ENCODE measurements at regions not wholly inside any gene's neighbourhood (a gene's known extent, or its start where the extent isn't known, plus 50 kb on each side); places are given as distances from the start of the nearest gene placed in this dataset.

DNA sequence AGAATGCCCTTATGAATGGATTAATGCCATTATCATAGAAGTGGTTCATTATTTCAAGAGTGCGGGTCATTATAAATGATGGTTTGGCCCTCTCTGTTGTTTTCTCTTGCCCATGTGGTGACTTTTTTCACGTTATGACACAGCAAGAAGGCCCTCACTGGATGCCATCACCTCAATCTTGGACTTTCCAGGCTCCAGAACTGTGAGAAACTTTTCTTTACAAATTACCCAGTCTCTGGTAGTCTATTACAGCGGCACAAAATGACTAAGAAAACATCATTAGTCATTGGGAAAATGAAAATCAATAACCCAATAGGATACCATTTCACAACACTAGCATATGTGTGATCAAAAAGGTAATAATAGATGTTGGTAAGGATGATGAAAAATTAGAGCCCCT lies 119.0 kb upstream of the LPP start:
- no peak overlapping the region for H3T11ph ChIP-seq (ENCODE audit: low read length)
- no peak overlapping the region for H3K4me2 ChIP-seq (ENCODE audit: insufficient read depth, insufficient read length, low read length)
- Mint-ChIP-seq H3K27me3 (ENCODE audit: low read depth) (no peaks in the 10 kb centered on the region), H3K4me3 (no peak overlapping the region), H3K27ac (no peak overlapping the region), H3K4me1 (peaks cover 10 to 22% of the 10 kb centered on the region in 2 experiments), H3K36me3 (ENCODE audit: insufficient read depth in 1 of 3, low read depth in 3 of 3) (no peaks in the 10 kb centered on the region), H3K9me3 (no peaks in the 10 kb centered on the region; a peak in 1 of 5 replicates)
- no peaks in the 10 kb centered on the region for H3K27me3 ChIP-seq (ENCODE audit: insufficient read depth, low read length)
- no peaks in the 10 kb centered on the region for H4K20me1 ChIP-seq (ENCODE audit: control insufficient read depth, insufficient read depth, insufficient read length)
- H2AFZ ChIP-seq (ENCODE audit: low read length) = no peak overlapping the region
- no peak overlapping the region for H2BK5ac ChIP-seq (ENCODE audit: insufficient read length, low read length)
- no peak overlapping the region for H2BK12ac ChIP-seq (ENCODE audit: insufficient read length, low read depth, low read length)
- H4K8ac ChIP-seq (replicated peaks; ENCODE audit: insufficient read length, low read depth, low read length) = no peak overlapping the region
- H3K14ac ChIP-seq (ENCODE audit: insufficient read depth, low read length) = no peak overlapping the region
- H3K79me2 ChIP-seq (ENCODE audit: insufficient read depth, low read length) = no peaks in the 10 kb centered on the region
- H2AK5ac ChIP-seq (ENCODE audit: insufficient read length, low read length) = no peak overlapping the region
- H3K79me1 ChIP-seq (ENCODE audit: insufficient read depth, low read depth, low read length, poor library complexity, severe bottlenecking) = no peaks in the 10 kb centered on the region
- H3K56ac ChIP-seq (ENCODE audit: insufficient read length, low read depth, low read length) = no peak overlapping the region
- no peak overlapping the region for H4K5ac ChIP-seq (ENCODE audit: insufficient read length, low read depth, low read length)
- no peak overlapping the region for H3K18ac ChIP-seq (ENCODE audit: insufficient read length, low read depth, low read length)
- no peak for DNase-seq
- WGBS (ENCODE audit: extremely low coverage, insufficient read length, low lambda C conversion rate) = no CpG with 5 or more reads among the region's 3 CpGs
- H3K4ac ChIP-seq (ENCODE audit: low read depth, low read length) = no peak overlapping the region
- H3K9me3 ChIP-seq (ENCODE audit: control insufficient read depth, low read depth, low read length) = no peaks in the 10 kb centered on the region
- H3K23me2 ChIP-seq (ENCODE audit: insufficient read length, low read depth, low read length, poor library complexity, severe bottlenecking) = no peaks in the 10 kb centered on the region
- H3K9ac ChIP-seq (ENCODE audit: extremely low read depth, insufficient read length, low read length) = no peak overlapping the region
- no peak overlapping the region for H4K91ac ChIP-seq (ENCODE audit: insufficient read length, low read depth, low read length)
- no peaks in the 10 kb centered on the region for H3K4me1 ChIP-seq (ENCODE audit: insufficient read depth, low read length)
- H2BK15ac ChIP-seq (ENCODE audit: low read depth, low read length) = no peak overlapping the region
- H2BK120ac ChIP-seq (ENCODE audit: low read depth, low read length, poor library complexity, severe bottlenecking) = no peak overlapping the region
- no peak overlapping the region for H2BK20ac ChIP-seq (ENCODE audit: low read depth, low read length, poor library complexity, severe bottlenecking)
- H3K23ac ChIP-seq (ENCODE audit: insufficient read length, low read depth, low read length) = no peak overlapping the region
- TF ChIP-seq, protein P1, sequence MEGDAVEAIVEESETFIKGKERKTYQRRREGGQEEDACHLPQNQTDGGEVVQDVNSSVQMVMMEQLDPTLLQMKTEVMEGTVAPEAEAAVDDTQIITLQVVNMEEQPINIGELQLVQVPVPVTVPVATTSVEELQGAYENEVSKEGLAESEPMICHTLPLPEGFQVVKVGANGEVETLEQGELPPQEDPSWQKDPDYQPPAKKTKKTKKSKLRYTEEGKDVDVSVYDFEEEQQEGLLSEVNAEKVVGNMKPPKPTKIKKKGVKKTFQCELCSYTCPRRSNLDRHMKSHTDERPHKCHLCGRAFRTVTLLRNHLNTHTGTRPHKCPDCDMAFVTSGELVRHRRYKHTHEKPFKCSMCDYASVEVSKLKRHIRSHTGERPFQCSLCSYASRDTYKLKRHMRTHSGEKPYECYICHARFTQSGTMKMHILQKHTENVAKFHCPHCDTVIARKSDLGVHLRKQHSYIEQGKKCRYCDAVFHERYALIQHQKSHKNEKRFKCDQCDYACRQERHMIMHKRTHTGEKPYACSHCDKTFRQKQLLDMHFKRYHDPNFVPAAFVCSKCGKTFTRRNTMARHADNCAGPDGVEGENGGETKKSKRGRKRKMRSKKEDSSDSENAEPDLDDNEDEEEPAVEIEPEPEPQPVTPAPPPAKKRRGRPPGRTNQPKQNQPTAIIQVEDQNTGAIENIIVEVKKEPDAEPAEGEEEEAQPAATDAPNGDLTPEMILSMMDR (conservative IDR thresholded peaks at IDR 0.05) = no peak
- no peak overlapping the region for H3K27ac ChIP-seq (ENCODE audit: insufficient read length, low read depth, low read length)

Measured in H9 (cell line).